ENCODE measurements at regions not wholly inside any gene's neighbourhood (a gene's known extent, or its start where the extent isn't known, plus 50 kb on each side); places are given as distances from the start of the nearest gene placed in this dataset.

DNA sequence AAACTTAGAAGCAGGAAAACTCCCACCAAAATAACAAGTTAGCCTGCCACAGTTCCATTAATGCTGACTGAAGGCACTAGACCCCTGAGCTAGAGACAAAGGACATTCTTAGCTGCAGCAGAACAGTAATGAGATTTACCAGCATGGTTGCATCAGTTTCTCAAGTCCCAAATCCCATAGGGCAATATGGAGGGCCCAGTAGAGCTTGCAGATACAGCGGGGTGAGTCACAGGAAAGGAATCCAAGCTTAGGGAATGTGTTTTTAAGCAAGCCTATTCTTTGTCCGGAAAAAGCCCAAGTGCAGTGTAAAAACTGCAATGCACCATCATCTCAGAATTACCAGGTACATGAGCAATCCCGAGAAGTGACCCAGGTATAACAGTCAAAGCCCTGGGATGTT is 51.3 kb upstream of the EXOC1L start:
- H2AFZ ChIP-seq (ENCODE audit: low read length), result no peak overlapping the region
- POLR2A ChIA-PET, result no interaction called here
- no peak for TF ChIP-seq EZH2phosphoT487 (IDR thresholded peaks at IDR 0.05; ENCODE audit: borderline replicate concordance, low read depth, low read length)
- TF ChIP-seq, protein P1, sequence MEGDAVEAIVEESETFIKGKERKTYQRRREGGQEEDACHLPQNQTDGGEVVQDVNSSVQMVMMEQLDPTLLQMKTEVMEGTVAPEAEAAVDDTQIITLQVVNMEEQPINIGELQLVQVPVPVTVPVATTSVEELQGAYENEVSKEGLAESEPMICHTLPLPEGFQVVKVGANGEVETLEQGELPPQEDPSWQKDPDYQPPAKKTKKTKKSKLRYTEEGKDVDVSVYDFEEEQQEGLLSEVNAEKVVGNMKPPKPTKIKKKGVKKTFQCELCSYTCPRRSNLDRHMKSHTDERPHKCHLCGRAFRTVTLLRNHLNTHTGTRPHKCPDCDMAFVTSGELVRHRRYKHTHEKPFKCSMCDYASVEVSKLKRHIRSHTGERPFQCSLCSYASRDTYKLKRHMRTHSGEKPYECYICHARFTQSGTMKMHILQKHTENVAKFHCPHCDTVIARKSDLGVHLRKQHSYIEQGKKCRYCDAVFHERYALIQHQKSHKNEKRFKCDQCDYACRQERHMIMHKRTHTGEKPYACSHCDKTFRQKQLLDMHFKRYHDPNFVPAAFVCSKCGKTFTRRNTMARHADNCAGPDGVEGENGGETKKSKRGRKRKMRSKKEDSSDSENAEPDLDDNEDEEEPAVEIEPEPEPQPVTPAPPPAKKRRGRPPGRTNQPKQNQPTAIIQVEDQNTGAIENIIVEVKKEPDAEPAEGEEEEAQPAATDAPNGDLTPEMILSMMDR (conservative IDR thresholded peaks at IDR 0.05; ENCODE audit: low read length), result no peak
- H3K9me3 ChIP-seq (ENCODE audit: low read length), result no peaks in the 10 kb centered on the region
- no peaks in the 10 kb centered on the region for H3K9me2 ChIP-seq (ENCODE audit: insufficient read depth, low read length)
- H3K36me3 ChIP-seq (ENCODE audit: insufficient read depth, low read length), result no peaks in the 10 kb centered on the region
- H3K27ac ChIP-seq (ENCODE audit: low read depth, low read length, poor library complexity, severe bottlenecking), result no peak overlapping the region
- intact Hi-C loops (cut with micrococcal nuclease; ENCODE audit: unreplicated experiment), result no loop called here
- H4K20me1 ChIP-seq (ENCODE audit: insufficient read depth, low read length), result no peaks in the 10 kb centered on the region
- no peak for DNase-seq (ENCODE audit: low spot score)
- CTCF ChIA-PET (ENCODE audit: unreplicated experiment), result no interaction called here
- no peaks in the 10 kb centered on the region for H3K4me1 ChIP-seq (ENCODE audit: insufficient read depth, low read length, poor library complexity, severe bottlenecking)
- H3K4me3 ChIP-seq (ENCODE audit: low read depth, low read length, poor library complexity, severe bottlenecking), result no peak overlapping the region
- no peak overlapping the region for H3K4me2 ChIP-seq (ENCODE audit: low read length)
- no peaks in the 10 kb centered on the region for H3K79me2 ChIP-seq (ENCODE audit: insufficient read depth, low read depth, low read length)
- no TSS peak for BruUV-seq (replicated peaks)

All from OCI-LY7 (cell line).